HG02852 (cell line): ENCODE measurements at regions not wholly inside any gene's neighbourhood (a gene's known extent, or its start where the extent isn't known, plus 50 kb on each side); places are given as distances from the start of the nearest gene placed in this dataset.

Source experiments
- ATAC-seq: cut with Tn5 transposase; IDR thresholded peaks from one replicate; pipeline ENCODE4 v1.9.1; 2021; ENCODE audit warnings: mild to moderate bottlenecking, moderate library complexity; ENCODE audit not compliant: unreplicated experiment

- ATAC-seq = no peak
These were observed 137.3 kb upstream of the FRMD4A start for GRCh38 chr10:14468023-14468441.

GRCh38 chr10:14466257-14466656 is 135.5 kb upstream of the FRMD4A start:
- no peak for ATAC-seq

DNA sequence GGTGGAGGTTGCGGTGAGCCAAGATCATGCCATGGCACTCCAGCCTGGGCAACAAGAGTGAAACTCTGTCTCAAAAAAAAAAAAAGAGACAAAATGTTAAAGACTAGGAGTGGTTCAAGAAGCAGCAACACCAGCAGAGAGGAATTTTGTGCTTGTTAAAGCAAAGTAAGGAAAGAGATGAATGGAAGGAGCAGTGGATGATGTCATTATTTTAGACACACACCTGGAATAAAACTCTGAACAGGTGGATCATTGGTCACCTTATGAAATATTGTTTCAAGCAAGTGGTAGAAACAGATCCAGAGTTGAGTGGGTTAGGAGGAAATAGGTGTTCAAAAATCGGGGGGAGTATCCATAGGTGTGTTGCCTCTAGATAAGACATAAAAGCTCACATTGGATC is 129.7 kb upstream of the FRMD4A start:
- no peak for ATAC-seq

- ATAC-seq = no peak
These were observed 128.9 kb upstream of the FRMD4A start for GRCh38 chr10:14459665-14460064.

DNA sequence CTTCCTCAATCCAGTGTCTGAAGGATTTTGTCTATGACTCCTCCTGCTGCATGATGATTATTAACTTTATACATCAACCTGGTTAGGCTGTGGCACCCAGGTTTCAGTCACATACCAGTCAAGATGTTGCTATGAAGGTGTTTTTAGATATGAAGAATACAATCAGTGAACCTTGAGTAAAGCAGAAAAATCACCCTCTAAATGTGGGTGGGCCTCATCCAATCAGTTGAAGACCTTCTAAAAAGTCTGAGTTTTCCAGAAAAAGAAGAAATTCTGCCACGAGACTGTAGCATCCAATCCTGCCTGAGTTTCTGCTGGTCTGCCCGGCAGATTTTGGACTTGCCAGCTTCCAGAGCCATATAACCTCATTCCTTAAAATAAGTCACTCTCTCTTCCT is 126.1 kb upstream of the FRMD4A start:
- ATAC-seq = no peak

GRCh38 chr10:14456218-14456869 is 125.6 kb upstream of the FRMD4A start:
- no peak for ATAC-seq

GRCh38 chr10:14454629-14455028 is 123.9 kb upstream of the FRMD4A start:
- ATAC-seq = no peak

DNA sequence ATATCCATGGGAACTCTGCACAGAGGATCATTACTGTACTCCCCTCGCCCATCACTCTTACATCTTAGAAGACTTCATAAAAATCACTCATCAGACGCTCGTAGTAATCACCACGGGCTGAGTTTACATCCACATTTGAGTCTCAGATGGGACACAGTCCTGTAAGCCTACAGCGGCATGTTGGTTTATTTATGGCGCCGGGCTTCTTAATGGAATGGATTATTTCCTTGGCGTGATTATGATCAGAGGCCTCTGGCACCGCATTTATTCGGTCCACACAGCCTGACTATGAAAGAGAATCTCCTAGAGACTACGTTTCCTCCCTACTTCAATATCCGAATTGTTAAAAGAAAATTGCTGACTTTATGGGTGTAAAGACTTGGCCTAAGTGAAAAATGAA is 123.5 kb upstream of the FRMD4A start:
- ATAC-seq = no peak

- ATAC-seq = no peak
These were observed 122.9 kb upstream of the FRMD4A start for GRCh38 chr10:14453593-14453992.

DNA sequence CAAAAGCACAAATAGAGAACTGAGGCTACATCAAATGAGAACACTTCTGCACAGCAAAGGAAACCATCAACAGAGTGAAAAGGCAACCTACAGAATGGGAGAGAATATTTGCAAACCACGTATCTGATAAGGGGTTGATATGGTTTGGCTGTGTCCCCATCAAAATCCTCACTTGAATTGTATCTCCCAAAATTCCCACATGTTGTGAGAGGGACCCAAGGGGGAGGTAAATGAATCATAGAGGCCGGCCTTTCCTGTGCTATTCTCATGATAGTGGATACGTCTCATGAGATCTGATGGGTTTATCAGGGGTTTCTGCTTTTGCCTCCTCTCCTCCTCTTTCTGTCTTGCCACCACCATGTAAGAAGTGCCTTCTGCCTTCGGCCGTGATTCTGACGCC is 120.6 kb upstream of the FRMD4A start:
- ATAC-seq = no peak

DNA sequence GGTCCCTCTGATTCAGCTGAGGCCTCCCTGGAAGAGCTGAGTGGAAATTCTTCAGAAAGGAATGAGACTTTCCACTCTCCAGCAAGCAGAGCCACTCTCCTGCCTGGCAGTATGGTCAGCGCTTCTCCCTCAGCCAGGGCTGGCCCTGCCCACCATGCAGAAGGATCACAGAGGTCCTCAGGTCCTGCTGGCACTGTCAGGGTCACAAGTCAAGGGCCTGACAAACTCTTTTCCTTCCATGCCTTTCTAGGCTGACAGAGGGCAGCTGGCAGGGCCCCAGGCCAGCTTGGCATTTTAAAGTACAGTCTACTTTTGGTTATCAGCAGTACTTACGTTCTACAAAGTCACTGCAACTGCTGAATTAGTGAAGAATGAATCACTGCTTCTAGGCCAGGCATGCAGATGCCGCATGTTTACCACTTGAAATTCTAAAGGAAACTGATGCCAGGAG is 119.3 kb upstream of the FRMD4A start:
- no peak for ATAC-seq

DNA sequence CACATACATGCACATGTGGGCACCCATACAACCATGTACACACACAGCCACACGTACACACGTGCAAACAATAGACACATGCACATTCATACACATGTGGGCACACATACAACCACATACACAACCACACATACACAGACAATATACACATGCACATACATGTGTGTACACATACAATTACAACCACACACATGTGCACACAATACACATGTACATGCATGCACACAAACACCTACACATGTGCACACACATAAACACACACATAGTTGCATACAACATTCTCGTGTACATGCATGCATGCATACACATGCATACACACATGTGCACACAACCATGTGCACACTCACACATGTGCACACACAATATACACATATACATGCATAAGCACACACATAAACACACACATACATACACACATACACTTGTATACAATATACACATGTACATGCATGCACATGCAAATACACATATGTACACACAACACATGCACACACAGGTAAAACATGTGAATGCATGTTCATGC is 118.6 kb upstream of the FRMD4A start:
- ATAC-seq = no peak

DNA sequence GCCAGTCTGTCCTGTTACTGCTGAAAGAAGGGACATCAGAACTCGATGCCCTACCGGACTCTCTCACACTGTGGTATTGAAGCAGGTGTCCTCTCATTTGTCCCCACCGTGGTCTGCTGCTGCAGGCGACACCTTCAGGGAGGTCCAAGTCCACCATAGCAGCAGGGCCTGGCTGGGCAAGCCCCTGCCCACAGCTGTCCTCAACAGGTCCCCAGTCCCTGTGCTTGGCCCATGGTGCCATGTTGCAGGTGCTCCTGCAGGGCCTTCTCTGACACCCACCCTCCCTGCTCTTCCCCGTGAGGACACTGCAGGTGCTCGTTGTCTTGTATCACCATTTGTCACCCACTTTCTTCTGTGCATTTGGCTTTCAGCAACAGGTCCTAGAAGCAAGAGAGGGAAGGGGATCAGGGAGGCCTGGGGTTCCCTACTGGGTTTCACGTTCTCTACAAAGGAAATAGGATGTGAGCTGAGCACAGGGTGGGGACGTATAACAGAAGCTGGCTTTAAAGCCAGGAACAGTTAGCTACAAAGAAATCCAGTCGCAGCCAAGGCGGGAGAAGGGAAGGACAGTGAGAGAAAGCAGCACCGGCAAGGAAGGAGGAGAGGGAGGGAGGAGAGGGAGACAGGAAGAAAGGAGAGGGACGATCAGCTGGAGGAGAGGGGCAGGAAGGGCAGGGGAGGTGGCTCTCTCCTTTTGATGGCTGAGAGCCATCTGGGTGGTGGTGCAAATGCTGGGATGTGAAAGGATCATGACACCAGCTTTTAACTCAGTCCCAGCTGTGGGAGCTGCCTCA is 117.7 kb upstream of the FRMD4A start:
- ATAC-seq = no peak

- no peak for ATAC-seq
These were observed 116.5 kb upstream of the FRMD4A start for GRCh38 chr10:14447094-14447839.

DNA sequence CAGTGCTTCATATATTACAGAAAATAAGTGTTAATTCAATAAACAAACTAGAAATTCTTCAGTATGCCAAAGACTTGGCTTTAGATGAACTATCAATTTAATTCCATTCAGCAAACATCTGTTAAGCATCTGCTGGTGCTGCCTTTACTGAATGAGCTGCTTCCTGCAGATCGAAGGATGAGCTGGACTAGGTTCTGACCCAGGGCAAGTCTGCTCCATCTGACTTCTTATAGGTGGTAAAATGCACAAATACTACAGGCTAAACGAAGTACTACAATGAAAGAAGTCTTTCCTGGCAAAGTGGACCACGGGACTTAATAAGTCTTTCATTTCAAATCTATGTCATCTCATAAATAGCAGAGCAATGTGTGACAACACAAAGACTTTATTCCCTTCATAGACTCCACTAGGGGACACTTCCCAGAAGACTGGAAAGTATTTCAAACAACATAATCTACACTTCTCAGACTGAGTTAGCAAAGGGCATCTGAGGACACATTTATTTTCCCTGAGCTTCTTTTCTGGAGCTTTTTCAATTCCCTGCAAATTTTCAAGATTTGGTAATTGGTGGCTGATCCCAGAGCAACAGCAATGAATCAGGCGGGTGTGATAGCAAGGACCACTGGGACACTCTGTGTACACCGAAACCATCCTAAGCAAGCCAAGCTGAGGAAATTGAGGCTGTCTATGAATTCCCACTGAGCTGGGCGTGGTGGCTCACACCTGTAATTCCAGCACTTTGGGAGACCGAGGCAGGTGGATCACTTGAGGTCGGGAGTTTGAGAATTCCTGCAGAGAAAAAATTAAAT is 108.9 kb upstream of the FRMD4A start:
- ATAC-seq = no peak

DNA sequence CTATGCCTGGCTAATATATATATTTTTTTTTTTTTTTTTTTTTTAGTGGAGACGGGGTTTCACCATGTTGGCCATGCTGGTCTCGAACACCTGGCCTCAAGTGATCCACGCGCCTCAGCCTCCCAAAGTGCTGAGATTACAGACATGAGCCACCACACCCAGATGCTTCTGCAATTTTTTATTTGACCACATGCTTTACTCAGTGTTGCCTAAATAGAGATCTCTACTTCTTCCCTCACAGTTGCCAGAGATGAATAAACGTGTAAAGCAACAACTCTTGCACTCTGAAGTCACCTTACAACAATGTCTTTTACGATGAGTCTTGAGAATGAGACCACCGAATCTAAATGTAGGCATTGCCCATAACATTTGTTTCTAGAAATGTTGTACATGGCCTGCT is 107.9 kb upstream of the FRMD4A start:
- no peak for ATAC-seq

DNA sequence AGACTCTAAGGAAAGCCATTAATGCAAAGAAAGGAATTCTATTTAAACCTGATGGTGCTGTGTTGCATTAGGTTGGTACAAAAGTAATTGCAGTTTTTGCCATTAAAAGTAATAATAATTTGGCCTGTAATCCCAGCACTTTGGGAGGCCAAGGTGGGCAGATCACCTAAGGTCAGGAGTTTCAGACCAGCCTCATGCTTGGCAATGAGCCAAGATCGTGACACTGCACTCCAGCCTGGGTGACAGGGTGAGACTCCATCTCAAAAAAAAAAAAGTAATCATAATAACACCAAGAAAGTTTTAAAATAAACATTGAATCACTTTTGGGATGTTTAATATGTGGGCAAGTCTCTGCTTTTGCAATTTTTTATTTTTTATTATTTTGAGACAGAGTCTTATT is 107.3 kb upstream of the FRMD4A start:
- ATAC-seq = no peak

DNA sequence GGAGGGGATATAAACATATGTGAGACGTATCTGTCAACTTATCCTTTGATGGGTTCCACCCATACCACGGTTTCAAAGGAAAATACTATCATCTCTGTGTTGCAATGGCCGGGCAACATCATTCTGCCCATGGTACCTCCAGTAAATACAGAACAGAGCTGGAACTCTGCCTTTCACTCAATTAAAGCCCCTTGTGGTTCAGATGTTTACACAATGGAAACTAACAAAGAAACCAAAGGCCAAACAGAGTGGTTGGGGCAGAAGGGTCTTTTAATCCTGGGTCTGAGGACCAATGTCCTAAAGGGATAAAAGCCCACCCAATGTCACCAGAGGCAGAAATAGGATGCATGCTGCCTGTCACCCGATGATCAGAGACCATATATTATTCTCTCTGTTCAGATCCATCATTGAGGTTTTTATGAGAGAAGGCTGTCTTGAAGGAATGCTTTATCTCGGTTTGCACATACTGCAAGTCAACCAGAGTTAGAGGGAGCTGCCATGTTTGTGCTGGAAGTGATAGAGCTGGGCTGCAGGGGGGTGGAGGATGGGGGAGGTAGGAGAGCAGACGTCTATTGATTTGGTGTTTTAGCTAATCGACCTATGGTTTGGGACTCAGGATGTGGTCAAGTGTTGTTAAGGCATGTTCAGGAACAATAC is 105.4 kb upstream of the FRMD4A start:
- no peak for ATAC-seq

- no peak for ATAC-seq
These were observed 102.4 kb upstream of the FRMD4A start for GRCh38 chr10:14433147-14433546.

DNA sequence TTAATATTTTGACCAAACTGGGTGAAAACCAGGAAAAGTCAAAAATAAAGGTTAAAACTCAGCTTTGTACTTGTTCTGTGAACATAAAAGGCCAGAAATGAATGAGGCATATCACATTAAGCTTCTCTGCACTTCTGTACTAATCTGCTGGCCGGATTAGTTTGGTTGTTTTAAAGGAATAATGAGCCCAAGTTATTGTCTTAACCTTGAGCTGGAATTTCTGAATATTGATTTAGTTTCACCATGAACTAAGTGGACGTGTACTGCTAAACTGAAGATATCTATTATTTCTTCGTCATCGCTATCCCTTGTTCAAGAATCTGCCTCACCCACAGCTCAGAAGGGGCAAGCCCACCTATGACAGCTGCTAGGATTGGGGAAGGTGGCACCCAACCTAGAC is 101.1 kb upstream of the FRMD4A start:
- ATAC-seq = no peak
